K562 (cell line): ENCODE measurements at regions not wholly inside any gene's neighbourhood (a gene's known extent, or its start where the extent isn't known, plus 50 kb on each side); places are given as distances from the start of the nearest gene placed in this dataset.

Experiments used
- CEBPB ChIP-seq: fragments of 450-650 bp; IDR thresholded peaks from 2 replicates; pipeline ENCODE4 v1.6.1; 2016; ENCODE audit warnings: missing genetic modification characterization, missing compliant biosample characterization
- HNRNPL ChIP-seq: fragments of 200-400 bp; formaldehyde crosslinking; IDR thresholded peaks from 2 replicates; pipeline ENCODE4 v1.6.1; 2017; ENCODE audit warnings: low read depth, mild to moderate bottlenecking, low read length
- POLR2A ChIP-seq: fragments of 450-650 bp; conservative IDR thresholded peaks from 2 replicates; pipeline ENCODE4 v1.6.1; 2016

DNA sequence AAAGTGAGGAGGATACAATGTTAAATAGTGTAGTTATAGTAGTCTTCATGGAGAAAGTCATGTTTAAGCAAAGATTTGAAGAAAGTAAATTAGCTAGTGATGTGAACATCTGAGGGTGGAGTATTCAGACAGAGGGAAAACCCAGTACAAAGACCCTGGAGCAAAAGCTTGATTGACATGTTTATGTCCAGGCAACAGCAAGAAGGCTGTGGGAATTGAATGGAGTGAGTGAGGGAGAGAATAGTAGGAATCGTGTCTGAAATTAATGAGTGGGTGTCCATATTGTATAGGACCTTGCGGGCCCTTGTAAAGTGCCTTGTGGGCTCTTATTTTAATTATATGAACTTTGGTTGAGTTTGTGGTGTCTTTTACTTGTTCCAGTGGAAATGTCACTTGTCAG lies 424.1 kb upstream of the KIRREL3 start:
- TF ChIP-seq CEBPB (no peak), POLR2A (no peak), HNRNPL (no peak)
